ENCODE measurements at regions not wholly inside any gene's neighbourhood (a gene's known extent, or its start where the extent isn't known, plus 50 kb on each side); places are given as distances from the start of the nearest gene placed in this dataset.

- no peak for TF ChIP-seq POLR2A (IDR thresholded peaks at IDR 0.05)
- TF ChIP-seq CTCF (IDR thresholded peaks at IDR 0.05) = no peak
Observed at GRCh38 chr2:12300019-12300602, 416.6 kb upstream of the TRIB2 start.
